HepG2 (cell line): ENCODE measurements at regions not wholly inside any gene's neighbourhood (a gene's known extent, or its start where the extent isn't known, plus 50 kb on each side); places are given as distances from the start of the nearest gene placed in this dataset.

Experiments
- ATAC-seq: fragments of 200-7000 bp; cut with Tn5 transposase; 3 replicates; pipeline ENCODE4 v1.9.1; 2020; ENCODE audit warnings: mild to moderate bottlenecking, moderate library complexity
- BruUV-seq: library from RNA; stranded (reverse); fragments of 400-500 nt; replicated peaks from 2 replicates; lab custom pipeline; 2021; lab: Mats Ljungman, UMichigan
- CTCF ChIA-PET: fragments of 300-600 bp; formaldehyde crosslinking; extraction: SDS; loops from one replicate; lab custom pipeline; 2021; ENCODE audit warnings: low total read pairs, inconsistent platforms, low intra/inter-chr PET ratio; lab: Yijun Ruan, JAX
- POLR2A ChIA-PET: fragments of 350-600 bp; sonication (Branson Sonifier 250); formaldehyde crosslinking; loops from one replicate; lab custom pipeline; 2020; ENCODE audit warnings: antibody characterized with exemption, inconsistent platforms; lab: Yijun Ruan, JAX
- DNase-seq: peaks from one replicate; pipeline ENCODE4 v3.0.0-alpha.2; 2015; ENCODE audit warnings: low spot score
- FAIRE-seq: peaks from 3 replicates; lab custom pipeline; 2011; peaks lifted over from hg19 to GRCh38; lab: Jason Lieb, UNC
- H2AFZ ChIP-seq: one replicate; pipeline ENCODE4 v1.6.1; 2011; ENCODE audit warnings: low read length, inconsistent platforms
- H3K27ac ChIP-seq: fragments of 300-600 bp; 3 replicates; pipeline ENCODE4 v1.8.0; 2011; ENCODE audit warnings: mixed run types, mild to moderate bottlenecking, mixed read lengths, low read length, inconsistent platforms; ENCODE audit not compliant: insufficient read depth; ENCODE audit errors: extremely low read length
- H3K27me3 ChIP-seq, 2 experiments: fragments of 200-600 bp in 1 of 2; 2 replicates in 1 of 2; 3 replicates in 1 of 2; pipeline versions ENCODE4 v1.6.0 to v1.8.0; 2011; ENCODE audit warnings: low read length in 2 of 2, mild to moderate bottlenecking in 2 of 2, moderate library complexity in 2 of 2, inconsistent platforms in 1 of 2; ENCODE audit not compliant: insufficient read depth in 2 of 2, control insufficient read depth in 1 of 2
- H3K36me3 ChIP-seq, 2 experiments: fragments of 200-600 bp in 1 of 2; replicated peaks in 1 of 2; 2 replicates in 1 of 2; 3 replicates in 1 of 2; pipeline versions ENCODE4 v1.5.1 to v1.8.0; 2011; ENCODE audit warnings: low read length in 2 of 2, inconsistent platforms in 1 of 2; ENCODE audit not compliant: insufficient read depth in 2 of 2, control insufficient read depth in 1 of 2
- H3K4me1 ChIP-seq: 2 replicates; pipeline ENCODE4 v1.5.1; 2012; ENCODE audit warnings: low read length, inconsistent platforms; ENCODE audit not compliant: insufficient read depth
- H3K4me2 ChIP-seq: 2 replicates; pipeline ENCODE4 v1.6.0; 2011; ENCODE audit warnings: low read depth, low read length, inconsistent platforms
- H3K4me3 ChIP-seq, 3 experiments: fragments of 200-600 bp in 1 of 3; sonication (generic), shearing (Covaris generic) in 1 of 3; replicated peaks in 1 of 3; 2 replicates each; pipeline ENCODE4 v1.5.1; 2011 to 2016; ENCODE audit warnings: low read length in 3 of 3, inconsistent platforms in 2 of 3, low read depth in 2 of 3, mild to moderate bottlenecking in 2 of 3, control low read depth in 1 of 3, mixed read lengths in 1 of 3; ENCODE audit not compliant: insufficient read depth in 1 of 3
- H3K79me2 ChIP-seq: one replicate; pipeline ENCODE4 v1.6.1; 2011; ENCODE audit warnings: low read length, inconsistent platforms; ENCODE audit not compliant: insufficient read depth
- H3K9ac ChIP-seq: 2 replicates; pipeline ENCODE4 v1.6.0; 2011; ENCODE audit warnings: mild to moderate bottlenecking, low read depth, low read length, inconsistent platforms; ENCODE audit not compliant: insufficient read depth
- H3K9me3 ChIP-seq: 2 replicates; pipeline ENCODE4 v1.5.1; 2012; ENCODE audit warnings: mild to moderate bottlenecking, low read length
- H4K20me1 ChIP-seq: 2 replicates; pipeline ENCODE4 v1.6.0; 2011; ENCODE audit warnings: inconsistent platforms, mild to moderate bottlenecking, low read length, moderate library complexity; ENCODE audit not compliant: insufficient read depth
- MAZ ChIP-seq, 2 experiments: sonication (generic) in 1 of 2; formaldehyde crosslinking in 1 of 2; IDR thresholded peaks; 2 replicates each; pipeline versions ENCODE4 v1.5.0 to v1.6.1; 2012 to 2020; ENCODE audit warnings: low read depth in 2 of 2, mild to moderate bottlenecking in 2 of 2, borderline replicate concordance in 1 of 2, improper control_type of control experiment in 1 of 2, low read length in 1 of 2, missing genetic modification reagents in 1 of 2, moderate library complexity in 1 of 2
- PHF5A ChIP-seq: IDR thresholded peaks from one replicate; pipeline ENCODE4 v1.6.1; 2018; ENCODE audit warnings: low read depth, missing genetic modification reagents; ENCODE audit not compliant: unreplicated experiment
- RELA ChIP-seq: sonication (generic); formaldehyde crosslinking; IDR thresholded peaks from 2 replicates; pipeline ENCODE4 v1.4.0; 2020; ENCODE audit warnings: missing genetic modification reagents
- SPEN ChIP-seq: sonication (generic); formaldehyde crosslinking; IDR thresholded peaks from 2 replicates; pipeline ENCODE4 v1.5.1; 2020; ENCODE audit warnings: low read depth, mild to moderate bottlenecking, missing genetic modification reagents
- ZNF317 ChIP-seq: sonication (generic); formaldehyde crosslinking; IDR thresholded peaks from 2 replicates; pipeline ENCODE4 v1.5.0; 2020; ENCODE audit warnings: mild to moderate bottlenecking, missing genetic modification reagents
- WGBS: methylation state at CpG from one replicate; pipeline ENCODE4 v1.1.6; 2017; ENCODE audit warnings: low lambda C conversion rate; 5-methylcytosine and 5-hydroxymethylcytosine counted together
- in situ Hi-C: cut with HindIII; loops from 2 replicates; pipeline ENCODE4 v1.10.0; 2017; ENCODE audit warnings: low pct_unique_long_range_greater_than_20kb; ENCODE audit not compliant: extremely low pct_ligation_motif_present
- intact Hi-C: fragments of 100-400 bp; cut with micrococcal nuclease; formaldehyde crosslinking; loops from one replicate; pipeline ENCODE4 v1.10.0; 2022; ENCODE audit not compliant: unreplicated experiment
- TF ChIP-seq, protein P1 (sequence below): sonication (generic); formaldehyde crosslinking; IDR thresholded peaks from 2 replicates; pipeline ENCODE4 v1.8.0; 2022; ENCODE audit warnings: mild to moderate bottlenecking, missing genetic modification reagents, borderline replicate concordance
- TF ChIP-seq, protein P2 (sequence below): sonication (generic); formaldehyde crosslinking; conservative IDR thresholded peaks from 2 replicates; pipeline ENCODE4 v1.4.0; 2020; ENCODE audit warnings: missing genetic modification reagents
- TF ChIP-seq, protein P3 (sequence below): sonication (generic); formaldehyde crosslinking; IDR thresholded peaks from 2 replicates; pipeline ENCODE4 v1.5.0; 2020; ENCODE audit warnings: missing genetic modification reagents

DNA sequence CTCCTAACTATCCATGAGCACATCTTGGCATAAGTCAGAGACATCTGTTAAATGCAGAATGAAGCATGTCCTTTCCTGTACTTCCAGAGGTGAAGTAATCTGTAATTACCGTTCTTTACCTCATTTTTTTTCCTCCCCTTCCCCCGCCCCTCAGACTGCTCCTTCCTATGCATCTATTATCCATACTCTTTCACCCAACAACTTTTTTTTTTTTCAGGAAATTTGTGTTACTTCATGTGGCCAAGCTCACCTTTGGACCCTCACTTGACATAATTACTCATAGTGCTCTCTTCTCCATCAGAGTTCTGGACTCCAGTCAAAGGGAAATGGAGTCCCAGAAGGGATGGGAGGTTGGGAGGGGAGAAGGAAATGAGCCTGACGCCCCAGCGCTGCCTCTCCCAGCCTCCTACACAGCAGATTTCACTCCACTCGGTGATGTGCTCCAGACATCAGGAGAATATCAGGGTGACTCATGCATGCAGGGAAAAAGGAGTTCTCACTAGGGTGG is 568.8 kb downstream of the STIM2 start:
- no peaks in the 10 kb centered on the region for H3K36me3 ChIP-seq
- in situ Hi-C loops = no loop called here
- H3K79me2 ChIP-seq = no peaks in the 10 kb centered on the region
- peaks cover 22% of the 10 kb centered on the region for H3K9me3 ChIP-seq
- TF ChIP-seq, protein P1, sequence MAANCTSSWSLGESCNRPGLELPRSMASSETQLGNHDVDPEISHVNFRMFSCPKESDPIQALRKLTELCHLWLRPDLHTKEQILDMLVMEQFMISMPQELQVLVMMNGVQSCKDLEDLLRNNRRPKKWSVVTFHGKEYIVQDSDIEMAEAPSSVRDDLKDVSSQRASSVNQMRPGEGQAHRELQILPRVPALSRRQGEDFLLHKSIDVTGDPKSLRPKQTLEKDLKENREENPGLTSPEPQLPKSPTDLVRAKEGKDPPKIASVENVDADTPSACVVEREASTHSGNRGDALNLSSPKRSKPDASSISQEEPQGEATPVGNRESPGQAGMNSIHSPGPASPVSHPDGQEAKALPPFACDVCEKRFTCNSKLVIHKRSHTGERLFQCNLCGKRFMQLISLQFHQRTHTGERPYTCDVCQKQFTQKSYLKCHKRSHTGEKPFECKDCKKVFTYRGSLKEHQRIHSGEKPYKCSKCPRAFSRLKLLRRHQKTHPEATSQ (CRISPR knock-in tag) = no peak
- TF ChIP-seq PHF5A = no peak
- no peak for TF ChIP-seq SPEN (CRISPR knock-in tag)
- TF ChIP-seq ZNF317 (CRISPR knock-in tag) = no peak
- no peak for TF ChIP-seq RELA (CRISPR knock-in tag)
- TF ChIP-seq, protein P2, sequence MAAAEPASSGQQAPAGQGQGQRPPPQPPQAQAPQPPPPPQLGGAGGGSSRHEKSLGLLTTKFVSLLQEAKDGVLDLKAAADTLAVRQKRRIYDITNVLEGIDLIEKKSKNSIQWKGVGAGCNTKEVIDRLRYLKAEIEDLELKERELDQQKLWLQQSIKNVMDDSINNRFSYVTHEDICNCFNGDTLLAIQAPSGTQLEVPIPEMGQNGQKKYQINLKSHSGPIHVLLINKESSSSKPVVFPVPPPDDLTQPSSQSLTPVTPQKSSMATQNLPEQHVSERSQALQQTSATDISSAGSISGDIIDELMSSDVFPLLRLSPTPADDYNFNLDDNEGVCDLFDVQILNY (CRISPR knock-in tag) = no peak
- TF ChIP-seq MAZ (IDR thresholded peaks at IDR 0.05; ENCODE audit: borderline replicate concordance, low read depth, low read length) = no peak
- no peak for TF ChIP-seq MAZ (CRISPR knock-in tag; IDR thresholded peaks at IDR 0.05; ENCODE audit: low read depth)
- TF ChIP-seq, protein P3, sequence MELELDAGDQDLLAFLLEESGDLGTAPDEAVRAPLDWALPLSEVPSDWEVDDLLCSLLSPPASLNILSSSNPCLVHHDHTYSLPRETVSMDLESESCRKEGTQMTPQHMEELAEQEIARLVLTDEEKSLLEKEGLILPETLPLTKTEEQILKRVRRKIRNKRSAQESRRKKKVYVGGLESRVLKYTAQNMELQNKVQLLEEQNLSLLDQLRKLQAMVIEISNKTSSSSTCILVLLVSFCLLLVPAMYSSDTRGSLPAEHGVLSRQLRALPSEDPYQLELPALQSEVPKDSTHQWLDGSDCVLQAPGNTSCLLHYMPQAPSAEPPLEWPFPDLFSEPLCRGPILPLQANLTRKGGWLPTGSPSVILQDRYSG (CRISPR knock-in tag) = no peak
- H4K20me1 ChIP-seq = no peaks in the 10 kb centered on the region
- H3K27ac ChIP-seq = no peak overlapping the region
- H3K9ac ChIP-seq = no peak overlapping the region
- BruUV-seq = no TSS peak
- no peaks in the 10 kb centered on the region for H3K4me1 ChIP-seq
- no peak overlapping the region for H2AFZ ChIP-seq
- FAIRE-seq (no peak), ATAC-seq (no peak), DNase-seq (no peak)
- intact Hi-C loops = no loop called here
- no peak overlapping the region for H3K4me2 ChIP-seq
- CTCF ChIA-PET = no interaction called here
- 2% methylated on average over 5 of the region's 5 CpGs for WGBS
- H3K4me3 ChIP-seq = no peak overlapping the region
- POLR2A ChIA-PET = no interaction called here
- H3K27me3 ChIP-seq = no peaks in the 10 kb centered on the region
